Peyer's patch (tissue), 4 donors: ENCODE measurements at regions not wholly inside any gene's neighbourhood (a gene's known extent, or its start where the extent isn't known, plus 50 kb on each side); places are given as distances from the start of the nearest gene placed in this dataset.

Experiments
- POLR2A ChIP-seq, 2 donors: fragments of 450-650 bp; IDR thresholded peaks; one replicate each; pipeline ENCODE4 v1.5.1; 2017; ENCODE audit warnings: antibody characterized with exemption in 2 of 2, mild to moderate bottlenecking in 2 of 2, moderate library complexity in 2 of 2
- TF ChIP-seq, protein P1 (sequence below), 6 experiments: fragments of 450-650 bp in 4 of 6; fragments of 200-600 bp in 2 of 6; sonication (generic) in 1 of 6; IDR thresholded peaks; one replicate each; pipeline ENCODE4 v1.5.1; 2017 to 2019; ENCODE audit warnings: antibody characterized with exemption in 6 of 6, mild to moderate bottlenecking in 3 of 6, moderate library complexity in 1 of 6

GRCh38 chr3:135811651-135812050 is 153.9 kb upstream of the PPP2R3A start:
- TF ChIP-seq, protein P1, sequence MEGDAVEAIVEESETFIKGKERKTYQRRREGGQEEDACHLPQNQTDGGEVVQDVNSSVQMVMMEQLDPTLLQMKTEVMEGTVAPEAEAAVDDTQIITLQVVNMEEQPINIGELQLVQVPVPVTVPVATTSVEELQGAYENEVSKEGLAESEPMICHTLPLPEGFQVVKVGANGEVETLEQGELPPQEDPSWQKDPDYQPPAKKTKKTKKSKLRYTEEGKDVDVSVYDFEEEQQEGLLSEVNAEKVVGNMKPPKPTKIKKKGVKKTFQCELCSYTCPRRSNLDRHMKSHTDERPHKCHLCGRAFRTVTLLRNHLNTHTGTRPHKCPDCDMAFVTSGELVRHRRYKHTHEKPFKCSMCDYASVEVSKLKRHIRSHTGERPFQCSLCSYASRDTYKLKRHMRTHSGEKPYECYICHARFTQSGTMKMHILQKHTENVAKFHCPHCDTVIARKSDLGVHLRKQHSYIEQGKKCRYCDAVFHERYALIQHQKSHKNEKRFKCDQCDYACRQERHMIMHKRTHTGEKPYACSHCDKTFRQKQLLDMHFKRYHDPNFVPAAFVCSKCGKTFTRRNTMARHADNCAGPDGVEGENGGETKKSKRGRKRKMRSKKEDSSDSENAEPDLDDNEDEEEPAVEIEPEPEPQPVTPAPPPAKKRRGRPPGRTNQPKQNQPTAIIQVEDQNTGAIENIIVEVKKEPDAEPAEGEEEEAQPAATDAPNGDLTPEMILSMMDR (IDR thresholded peaks at IDR 0.05), result no peak
- TF ChIP-seq POLR2A (IDR thresholded peaks at IDR 0.05), result no peak
